IMR-90 (cell line): ENCODE measurements at regions not wholly inside any gene's neighbourhood (a gene's known extent, or its start where the extent isn't known, plus 50 kb on each side); places are given as distances from the start of the nearest gene placed in this dataset.

Source experiments
- BHLHE40 ChIP-seq: fragments of 150-350 bp; IDR thresholded peaks from 2 replicates; pipeline ENCODE4 v1.6.1; 2016; ENCODE audit warnings: mild to moderate bottlenecking, low read depth, low read length
- CEBPB ChIP-seq: IDR thresholded peaks from 2 replicates; pipeline ENCODE4 v1.6.1; 2012; ENCODE audit warnings: low read depth, low read length, improper control_type of control experiment
- CTCF ChIP-seq: conservative IDR thresholded peaks from 2 replicates; pipeline ENCODE4 v1.5.1; 2012; ENCODE audit warnings: mild to moderate bottlenecking, low read depth, low read length, improper control_type of control experiment
- FOS ChIP-seq: fragments of 150-350 bp; IDR thresholded peaks from 2 replicates; pipeline ENCODE4 v1.6.1; 2016; ENCODE audit warnings: low read depth, low read length
- POLR2A ChIP-seq: IDR thresholded peaks from 2 replicates; pipeline ENCODE4 v1.6.1; 2012; ENCODE audit warnings: mild to moderate bottlenecking, low read depth, low read length

- TF ChIP-seq CTCF: no peak
- TF ChIP-seq CEBPB: no peak
- TF ChIP-seq POLR2A: no peak
- no peak for TF ChIP-seq BHLHE40
- no peak for TF ChIP-seq FOS
Measured at GRCh38 chr12:74250891-74251290, 286.7 kb upstream of the ATXN7L3B start.
